Mammary epithelial cell (primary cell): ENCODE measurements at regions not wholly inside any gene's neighbourhood (a gene's known extent, or its start where the extent isn't known, plus 50 kb on each side); places are given as distances from the start of the nearest gene placed in this dataset.

ENCODE experiments used
- EZH2 ChIP-seq: IDR thresholded peaks from 2 replicates; pipeline ENCODE4 v1.6.1; 2012; ENCODE audit warnings: low read length, inconsistent platforms, borderline replicate concordance
- TF ChIP-seq, protein P1 (sequence below), 2 donors: IDR thresholded peaks in 1 of 2; conservative IDR thresholded peaks in 1 of 2; 2 replicates each; pipeline ENCODE4 v1.5.1; 2011 to 2012; ENCODE audit warnings: inconsistent platforms in 2 of 2, low read length in 2 of 2, mild to moderate bottlenecking in 2 of 2, control low read depth in 1 of 2, low read depth in 1 of 2; ENCODE audit not compliant: insufficient read depth in 1 of 2; ENCODE audit errors: extremely low read depth in 1 of 2

DNA sequence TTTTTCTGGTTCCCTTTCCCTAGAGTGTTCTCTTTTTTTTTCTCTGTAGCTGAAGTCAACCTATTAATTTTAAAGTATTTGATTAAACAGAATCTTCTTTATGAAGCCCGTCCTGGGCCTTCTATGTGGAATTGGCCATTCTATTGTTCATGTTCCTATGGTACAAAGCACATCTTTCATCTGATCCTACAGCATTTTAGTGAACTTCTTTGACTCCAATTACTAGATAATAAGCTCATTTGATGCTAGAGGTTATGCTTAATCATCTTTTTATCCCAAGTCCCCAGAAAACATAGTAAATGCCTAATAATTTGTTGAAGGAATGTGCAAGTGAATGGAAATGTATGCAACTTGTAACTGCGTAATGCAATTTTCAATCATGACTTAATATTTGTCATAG, 472.0 kb upstream of the KLF6 start:
- TF ChIP-seq, protein P1, sequence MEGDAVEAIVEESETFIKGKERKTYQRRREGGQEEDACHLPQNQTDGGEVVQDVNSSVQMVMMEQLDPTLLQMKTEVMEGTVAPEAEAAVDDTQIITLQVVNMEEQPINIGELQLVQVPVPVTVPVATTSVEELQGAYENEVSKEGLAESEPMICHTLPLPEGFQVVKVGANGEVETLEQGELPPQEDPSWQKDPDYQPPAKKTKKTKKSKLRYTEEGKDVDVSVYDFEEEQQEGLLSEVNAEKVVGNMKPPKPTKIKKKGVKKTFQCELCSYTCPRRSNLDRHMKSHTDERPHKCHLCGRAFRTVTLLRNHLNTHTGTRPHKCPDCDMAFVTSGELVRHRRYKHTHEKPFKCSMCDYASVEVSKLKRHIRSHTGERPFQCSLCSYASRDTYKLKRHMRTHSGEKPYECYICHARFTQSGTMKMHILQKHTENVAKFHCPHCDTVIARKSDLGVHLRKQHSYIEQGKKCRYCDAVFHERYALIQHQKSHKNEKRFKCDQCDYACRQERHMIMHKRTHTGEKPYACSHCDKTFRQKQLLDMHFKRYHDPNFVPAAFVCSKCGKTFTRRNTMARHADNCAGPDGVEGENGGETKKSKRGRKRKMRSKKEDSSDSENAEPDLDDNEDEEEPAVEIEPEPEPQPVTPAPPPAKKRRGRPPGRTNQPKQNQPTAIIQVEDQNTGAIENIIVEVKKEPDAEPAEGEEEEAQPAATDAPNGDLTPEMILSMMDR (conservative IDR thresholded peaks at IDR 0.05 in 1 of 2, IDR thresholded peaks at IDR 0.05 in 1 of 2; ENCODE audit: extremely low read depth in 1 of 2, insufficient read depth in 1 of 2, low read depth in 1 of 2, low read length in 2 of 2), result no peak
- no peak for TF ChIP-seq EZH2
